H1 (cell line): ENCODE measurements at regions not wholly inside any gene's neighbourhood (a gene's known extent, or its start where the extent isn't known, plus 50 kb on each side); places are given as distances from the start of the nearest gene placed in this dataset.

ENCODE experiments used
- CTCF ChIA-PET: fragments of 300-600 bp; sonication (Branson Sonifier 250); formaldehyde crosslinking; loops from one replicate; lab custom pipeline; 2021; ENCODE audit not compliant: partially characterized antibody; lab: Charles Lee
- POLR2A ChIA-PET: fragments of 300-600 bp; sonication (Branson Sonifier 250); formaldehyde crosslinking; loops from one replicate; lab custom pipeline; 2021; ENCODE audit warnings: inconsistent platforms; ENCODE audit not compliant: partially characterized antibody; lab: Charles Lee
- DNase-seq, 2 experiments: peaks; one replicate each; pipeline versions ENCODE4 v3.0.0 to v3.0.0-alpha.2; 2010 to 2022; ENCODE audit warnings: low spot score in 2 of 2, low read depth in 1 of 2, mixed read lengths in 1 of 2
- FAIRE-seq: peaks from 2 replicates; lab custom pipeline; 2011; peaks lifted over from hg19 to GRCh38; lab: Jason Lieb, UNC
- H2AFZ ChIP-seq: 2 replicates; pipeline ENCODE4 v1.8.1; 2012; ENCODE audit warnings: low read length, inconsistent platforms
- H2AK5ac ChIP-seq: 2 replicates; pipeline ENCODE4 v1.6.1; 2013; ENCODE audit warnings: low read depth, low read length
- H2BK120ac ChIP-seq: replicated peaks from 2 replicates; pipeline ENCODE3; 2013; ENCODE audit warnings: low read depth, low read length, inconsistent platforms
- H2BK12ac ChIP-seq: 2 replicates; pipeline ENCODE4 v1.6.1; 2013; ENCODE audit warnings: low read depth, low read length
- H2BK15ac ChIP-seq: 2 replicates; pipeline ENCODE4 v1.6.1; 2013; ENCODE audit warnings: low read length
- H2BK20ac ChIP-seq: 2 replicates; pipeline ENCODE4 v1.6.1; 2013; ENCODE audit warnings: low read length
- H2BK5ac ChIP-seq: 2 replicates; pipeline ENCODE4 v1.6.1; 2013; ENCODE audit warnings: low read depth, low read length
- H3K14ac ChIP-seq: 2 replicates; pipeline ENCODE4 v1.6.1; 2013; ENCODE audit warnings: inconsistent platforms; ENCODE audit not compliant: insufficient read length
- H3K18ac ChIP-seq: 2 replicates; pipeline ENCODE4 v1.6.1; 2013; ENCODE audit warnings: low read length; ENCODE audit errors: extremely low read depth
- H3K23ac ChIP-seq: 2 replicates; pipeline ENCODE4 v1.6.1; 2013; ENCODE audit warnings: inconsistent platforms; ENCODE audit not compliant: insufficient read length
- H3K23me2 ChIP-seq: 2 replicates; pipeline ENCODE4 v1.6.1; 2013; ENCODE audit warnings: low read depth, low read length
- H3K27ac ChIP-seq: 2 replicates; pipeline ENCODE4 v1.6.1; 2011; ENCODE audit warnings: low read depth, low read length, inconsistent platforms
- H3K27me3 ChIP-seq, 4 experiments: replicated peaks in 1 of 4; 1 replicate in 1 of 4; 2 replicates in 3 of 4; pipeline versions ENCODE4 v1.6.1 to v1.8.1; 2011 to 2013; ENCODE audit warnings: low read length in 3 of 4, mild to moderate bottlenecking in 3 of 4, inconsistent platforms in 2 of 4, mixed read lengths in 2 of 4, moderate library complexity in 1 of 4; ENCODE audit not compliant: control insufficient read depth in 3 of 4, insufficient read depth in 3 of 4; ENCODE audit errors: extremely low read depth in 1 of 4
- H3K36me3 ChIP-seq, 4 experiments: 2 replicates each; pipeline versions ENCODE4 v1.6.1 to v1.8.1; 2011 to 2013; ENCODE audit warnings: mild to moderate bottlenecking in 4 of 4, low read length in 3 of 4, moderate library complexity in 2 of 4, control low read depth in 1 of 4, inconsistent platforms in 1 of 4; ENCODE audit not compliant: insufficient read depth in 4 of 4, control insufficient read depth in 2 of 4
- H3K4ac ChIP-seq: replicated peaks from 2 replicates; pipeline ENCODE3; 2013; ENCODE audit warnings: low read length, low read depth, mixed read lengths, inconsistent platforms; ENCODE audit not compliant: insufficient read length
- H3K4me1 ChIP-seq, 4 experiments: replicated peaks in 1 of 4; 1 replicate in 1 of 4; 2 replicates in 3 of 4; pipeline versions ENCODE4 v1.6.1 to v1.8.1; 2011 to 2013; ENCODE audit warnings: low read length in 3 of 4, inconsistent platforms in 2 of 4, mixed read lengths in 1 of 4; ENCODE audit not compliant: insufficient read depth in 4 of 4, control insufficient read depth in 3 of 4
- H3K4me2 ChIP-seq, 2 experiments: 2 replicates each; pipeline versions ENCODE4 v1.6.1 to v1.8.1; 2011 to 2013; ENCODE audit warnings: low read depth in 2 of 2, low read length in 2 of 2, control low read depth in 1 of 2, inconsistent platforms in 1 of 2, mild to moderate bottlenecking in 1 of 2; ENCODE audit not compliant: insufficient read depth in 1 of 2
- H3K4me3 ChIP-seq, 4 experiments: fragments of 200-600, 300-600 bp in 1 of 4; sonication (generic), shearing (Covaris generic), sonication (Bioruptor Twin) in 1 of 4; 2 replicates each; pipeline versions ENCODE4 v1.5.1 to v1.8.1; 2011 to 2016; ENCODE audit warnings: low read length in 4 of 4, low read depth in 3 of 4, control low read depth in 2 of 4, inconsistent platforms in 2 of 4, mild to moderate bottlenecking in 2 of 4, mixed read lengths in 1 of 4, moderate library complexity in 1 of 4; ENCODE audit not compliant: insufficient read depth in 2 of 4; ENCODE audit errors: extremely low read depth in 1 of 4
- H3K56ac ChIP-seq: replicated peaks from 2 replicates; pipeline ENCODE3; 2013; ENCODE audit warnings: low read depth, mild to moderate bottlenecking, mixed read lengths, low read length, inconsistent platforms; ENCODE audit not compliant: insufficient read length
- H3K79me1 ChIP-seq: 2 replicates; pipeline ENCODE4 v1.6.1; 2013; ENCODE audit warnings: low read depth, low read length, control low read depth
- H3K79me2 ChIP-seq, 2 experiments: 2 replicates each; pipeline versions ENCODE4 v1.6.1 to v1.8.1; 2012 to 2013; ENCODE audit warnings: low read length in 2 of 2, mild to moderate bottlenecking in 2 of 2, inconsistent platforms in 1 of 2; ENCODE audit not compliant: insufficient read depth in 2 of 2, control insufficient read depth in 1 of 2
- H3K9ac ChIP-seq, 4 experiments: replicated peaks in 1 of 4; 1 replicate in 1 of 4; 2 replicates in 3 of 4; pipeline versions ENCODE4 v1.6.1 to v1.8.1; 2011 to 2013; ENCODE audit warnings: low read depth in 3 of 4, low read length in 3 of 4, control low read depth in 2 of 4, mild to moderate bottlenecking in 2 of 4, moderate library complexity in 2 of 4, inconsistent platforms in 1 of 4; ENCODE audit errors: extremely low read depth in 1 of 4
- H3K9me3 ChIP-seq, 2 experiments: 2 replicates each; pipeline versions ENCODE4 v1.6.1 to v1.8.1; 2012 to 2013; ENCODE audit warnings: mild to moderate bottlenecking in 2 of 2, moderate library complexity in 2 of 2, control low read depth in 1 of 2, inconsistent platforms in 1 of 2, low read depth in 1 of 2, low read length in 1 of 2, mixed read lengths in 1 of 2; ENCODE audit not compliant: insufficient read depth in 2 of 2
- H4K20me1 ChIP-seq, 2 experiments: replicated peaks in 1 of 2; 2 replicates each; pipeline versions ENCODE3 to v1.8.1; 2011 to 2013; ENCODE audit warnings: inconsistent platforms in 2 of 2, low read length in 2 of 2, mild to moderate bottlenecking in 1 of 2; ENCODE audit not compliant: insufficient read depth in 2 of 2, control insufficient read depth in 1 of 2
- H4K5ac ChIP-seq: 2 replicates; pipeline ENCODE4 v1.6.1; 2013; ENCODE audit warnings: low read length, low read depth, mixed read lengths, inconsistent platforms; ENCODE audit not compliant: insufficient read length
- H4K8ac ChIP-seq: 2 replicates; pipeline ENCODE4 v1.8.0; 2013; ENCODE audit warnings: mild to moderate bottlenecking, moderate library complexity, low read length, inconsistent platforms; ENCODE audit not compliant: insufficient read depth; ENCODE audit errors: extremely low read depth
- H4K91ac ChIP-seq: replicated peaks from 2 replicates; pipeline ENCODE3; 2013; ENCODE audit warnings: low read length, mixed read lengths, inconsistent platforms; ENCODE audit not compliant: insufficient read length
- BACH1 ChIP-seq: IDR thresholded peaks from 2 replicates; pipeline ENCODE4 v1.6.1; 2012; ENCODE audit warnings: low read length, improper control_type of control experiment
- BCL11A ChIP-seq, 2 experiments: IDR thresholded peaks; one replicate each; pipeline ENCODE4 v1.6.1; 2011; ENCODE audit warnings: low read depth in 2 of 2, low read length in 2 of 2, mild to moderate bottlenecking in 2 of 2
- CHD2 ChIP-seq: IDR thresholded peaks from 2 replicates; pipeline ENCODE4 v1.6.1; 2012; ENCODE audit warnings: low read length, improper control_type of control experiment
- JUND ChIP-seq: IDR thresholded peaks from 2 replicates; pipeline ENCODE4 v1.6.1; 2011; ENCODE audit warnings: mild to moderate bottlenecking, improper control_type of control experiment, low read length
- MAFK ChIP-seq: IDR thresholded peaks from 2 replicates; pipeline ENCODE4 v1.6.1; 2012; ENCODE audit warnings: low read depth, mild to moderate bottlenecking, improper control_type of control experiment, low read length
- SAP30 ChIP-seq: fragments of 300-600 bp; sonication (generic); IDR thresholded peaks from 2 replicates; pipeline ENCODE4 v1.7.1; 2012; ENCODE audit warnings: low read length, moderate library complexity, mild to moderate bottlenecking, inconsistent platforms; ENCODE audit not compliant: insufficient read depth, insufficient replicate concordance
- TAF1 ChIP-seq: IDR thresholded peaks from 2 replicates; pipeline ENCODE4 v1.6.1; 2011; ENCODE audit warnings: mild to moderate bottlenecking, low read depth, low read length
- WGBS, 2 experiments: shearing (Covaris generic) in 1 of 2; methylation state at CpG; one replicate each; pipeline versions ENCODE4 v1.1.6 to v1.1.7; 2013 to 2015; ENCODE audit warnings: low lambda C conversion rate in 2 of 2, mixed read lengths in 2 of 2, inconsistent platforms in 1 of 2, low coverage in 1 of 2, missing lambda C conversion rate in 1 of 2; ENCODE audit not compliant: insufficient replicate concordance in 2 of 2, insufficient coverage in 1 of 2, insufficient read length in 1 of 2; ENCODE audit errors: extremely low coverage in 1 of 2, missing lambda C conversion rate in 1 of 2; 5-methylcytosine and 5-hydroxymethylcytosine counted together

DNA sequence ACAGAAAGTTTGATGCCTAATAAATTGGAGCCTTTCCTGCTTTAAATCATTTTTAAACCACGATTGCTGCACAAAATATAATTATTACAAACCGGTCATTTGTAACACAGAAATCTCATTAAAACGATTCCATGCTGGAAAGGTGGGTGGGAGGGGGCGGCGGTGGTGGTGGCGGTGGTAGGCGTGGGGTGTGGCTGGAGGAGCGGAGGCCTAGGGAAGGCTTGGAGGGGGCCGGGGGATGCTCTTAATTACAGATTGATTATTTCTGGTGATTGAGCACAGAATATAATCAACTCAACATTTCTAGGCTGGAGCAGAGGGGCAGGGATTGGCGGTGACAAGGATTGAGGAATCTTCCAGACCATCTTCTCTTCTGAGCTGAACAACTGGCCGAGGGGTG, 157.5 kb downstream of the TRIM29 start:
- Histone ChIP-seq H3K79me2 (no peaks in the 10 kb centered on the region), H3K27me3 (no peaks in the 10 kb centered on the region; a peak in 1 of 7 replicates), H2AK5ac (no peak overlapping the region), H2BK20ac (no peak overlapping the region), H3K14ac (no peak overlapping the region), H3K79me1 (no peaks in the 10 kb centered on the region), H2BK5ac (no peak overlapping the region), H3K23ac (no peak overlapping the region)
- TF ChIP-seq SAP30 (no peak), MAFK (no peak), BACH1 (no peak), TAF1 (no peak), BCL11A (IDR thresholded peaks at IDR 0.05; ENCODE audit: low read depth in 2 of 2, low read length in 2 of 2) (no peak), CHD2 (no peak), JUND (no peak)
- TF ChIP-seq, all 59 proteins: peak for 0
- DNase-seq (no peak), FAIRE-seq (no peak)
- Histone ChIP-seq H3K4me1 (peaks cover 2 to 10% (median 5%) of the 10 kb centered on the region in 4 experiments; a peak in 5 of 7 replicates), H3K36me3 (no peaks in the 10 kb centered on the region), H4K20me1 (no peaks in the 10 kb centered on the region), H2AFZ (no peak overlapping the region), H3K4ac (no peak overlapping the region), H3K9me3 (no peaks in the 10 kb centered on the region), H3K4me2 (no peak overlapping the region), H4K5ac (no peak overlapping the region), H3K4me3 (no peak overlapping the region), H2BK15ac (no peak overlapping the region), H4K91ac (no peak overlapping the region), H2BK120ac (no peak overlapping the region), H3K27ac (no peak overlapping the region), H3K56ac (no peak overlapping the region), H4K8ac (no peak overlapping the region), H3K23me2 (no peaks in the 10 kb centered on the region), H3K18ac (no peak overlapping the region), H2BK12ac (no peak overlapping the region), H3K9ac (no peak overlapping the region)
- WGBS, 2 experiments: 94% methylated on average over 11 of the region's 11 CpGs; no CpG with 5 or more reads in 1 of the 2 experiments
- CTCF ChIA-PET: interaction anchor here (1.1 to 2.7 kb wide), 7 partner anchors 11 to 337 kb away, joined by 3 to 15 read pairs (median 5); no protein-coding TSS in a partner anchor
- POLR2A ChIA-PET: interaction anchor here (0.8 kb wide), 1 partner anchor 16 kb away, joined by 3 read pairs; no protein-coding TSS in a partner anchor
